ENCODE measurements at regions not wholly inside any gene's neighbourhood (a gene's known extent, or its start where the extent isn't known, plus 50 kb on each side); places are given as distances from the start of the nearest gene placed in this dataset.
A peak's percentile ranks its signal among the peaks of the same experiment; 100 is the strongest.

GRCh38 chr10:62926407-62926806, 110.2 kb upstream of the EGR2 start:
- H3K27me3 ChIP-seq, result no peaks in the 10 kb centered on the region
- no peak overlapping the region for H3K27ac ChIP-seq
- intact Hi-C loops (cut with DNase I; ENCODE audit: low total_unique reads), result no loop called here
- no peaks in the 10 kb centered on the region for H3K4me1 ChIP-seq
- no peak for DNase-seq (ENCODE audit: low spot score in 2 of 2)
- no peak overlapping the region for H3K4me3 ChIP-seq
- H3K9me3 ChIP-seq, result no peaks in the 10 kb centered on the region
- no peak for TF ChIP-seq POLR2A (IDR thresholded peaks at IDR 0.05)
- no peak for TF ChIP-seq POLR2AphosphoS5 (IDR thresholded peaks at IDR 0.05)
- no peak for TF ChIP-seq CTCF (IDR thresholded peaks at IDR 0.05)
- no peaks in the 10 kb centered on the region for H3K36me3 ChIP-seq

GRCh38 chr10:62924344-62924748, 108.2 kb upstream of the EGR2 start:
- Histone ChIP-seq H3K36me3 (no peaks in the 10 kb centered on the region), H3K4me1 (no peaks in the 10 kb centered on the region), H3K4me3 (peak overlapping the region in 1 of 3 donors; percentile 17), H3K27me3 (no peaks in the 10 kb centered on the region), H3K27ac (no peak overlapping the region), H3K9me3 (no peaks in the 10 kb centered on the region)
- intact Hi-C loops (cut with DNase I; ENCODE audit: low total_unique reads), result no loop called here
- TF ChIP-seq POLR2A (IDR thresholded peaks at IDR 0.05) (no peak), CTCF (IDR thresholded peaks at IDR 0.05) (no peak), POLR2AphosphoS5 (IDR thresholded peaks at IDR 0.05) (no peak)
- no peak for DNase-seq (ENCODE audit: low spot score in 2 of 2)

GRCh38 chr10:62919776-62920175, 103.6 kb upstream of the EGR2 start:
- intact Hi-C loops (cut with DNase I; ENCODE audit: low total_unique reads), result no loop called here
- no peak overlapping the region for H3K4me3 ChIP-seq
- no peak for DNase-seq (ENCODE audit: low spot score in 2 of 2)

DNA sequence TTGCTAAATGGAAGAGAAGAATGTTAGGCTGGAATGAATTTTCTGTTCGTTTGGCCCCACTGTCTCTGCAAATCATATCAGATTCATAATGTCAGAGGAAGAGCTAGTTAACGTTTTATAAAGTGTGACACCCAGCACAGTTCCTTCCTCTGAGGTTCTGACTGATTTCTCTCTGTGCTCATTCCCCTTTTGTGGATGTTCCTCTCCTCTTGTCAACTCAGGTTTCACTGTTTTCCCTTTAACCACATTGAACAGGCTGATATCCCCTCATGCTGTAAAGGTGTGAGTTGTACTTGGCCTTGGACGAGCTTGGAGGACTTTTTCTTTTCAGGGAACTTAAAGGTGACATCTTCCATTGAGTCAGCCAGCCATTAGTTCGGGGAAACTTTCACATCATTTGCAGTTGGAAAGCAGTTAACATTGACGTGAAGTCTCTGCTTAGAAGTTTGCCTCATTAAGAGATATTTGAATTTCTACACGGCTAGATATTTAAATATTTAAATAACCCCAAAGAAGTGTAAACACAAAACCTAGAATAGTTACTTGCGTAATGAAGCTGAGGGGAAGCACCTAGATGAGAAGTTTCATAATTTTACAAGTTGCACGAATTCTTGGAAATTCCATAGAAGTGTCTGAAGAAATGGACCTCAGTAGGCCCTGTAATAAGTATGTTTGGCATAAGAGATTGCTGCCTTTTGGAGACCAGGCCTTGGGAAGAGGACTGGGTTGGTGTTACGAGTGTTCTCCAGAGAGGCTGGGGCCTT, 101.5 kb upstream of the EGR2 start:
- no peak for DNase-seq (ENCODE audit: low spot score in 2 of 2)
- Histone ChIP-seq H3K9me3 (no peaks in the 10 kb centered on the region), H3K27me3 (no peaks in the 10 kb centered on the region), H3K4me1 (no peaks in the 10 kb centered on the region), H3K27ac (no peak overlapping the region), H3K4me3 (no peak overlapping the region), H3K36me3 (no peaks in the 10 kb centered on the region)
- no peak for TF ChIP-seq POLR2AphosphoS5 (IDR thresholded peaks at IDR 0.05)
- no peak for TF ChIP-seq POLR2A (IDR thresholded peaks at IDR 0.05)
- TF ChIP-seq CTCF (IDR thresholded peaks at IDR 0.05), result no peak
- intact Hi-C loops (cut with DNase I; ENCODE audit: low total_unique reads), result no loop called here

More at GRCh38 chr10:62919776-62920175, 103.6 kb upstream of the EGR2 start:
- Histone ChIP-seq H3K4me1 (no peaks in the 10 kb centered on the region), H3K27ac (no peak overlapping the region), H3K27me3 (no peaks in the 10 kb centered on the region), H3K9me3 (no peaks in the 10 kb centered on the region), H3K36me3 (no peaks in the 10 kb centered on the region)
- no peak for TF ChIP-seq POLR2AphosphoS5 (IDR thresholded peaks at IDR 0.05)
- TF ChIP-seq CTCF (IDR thresholded peaks at IDR 0.05), result no peak
- TF ChIP-seq POLR2A (IDR thresholded peaks at IDR 0.05), result no peak

DNA sequence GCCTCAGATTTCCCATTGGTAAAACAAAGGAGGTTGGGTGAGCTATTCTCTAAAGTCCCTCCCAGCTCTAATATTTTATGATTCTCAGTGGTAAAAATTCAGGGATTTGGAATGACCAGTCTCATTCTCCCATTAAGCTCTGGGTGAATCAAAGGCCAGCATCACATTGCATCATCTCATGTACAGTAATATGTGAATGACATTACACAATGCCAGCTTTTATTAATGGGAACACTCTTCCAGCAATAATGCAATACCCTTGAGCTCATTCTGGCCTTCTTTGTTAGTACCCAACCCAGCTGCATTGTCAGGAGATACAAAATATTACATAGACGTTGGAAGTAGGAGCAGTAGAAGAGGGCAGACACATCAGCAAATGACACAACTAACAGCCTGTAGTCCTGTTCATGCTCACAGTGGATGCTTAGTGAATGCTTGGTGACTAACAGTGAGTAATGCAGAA, 100.0 kb upstream of the EGR2 start:
- H3K27ac ChIP-seq, result peak overlapping the region; percentile 52 to 77
- no peaks in the 10 kb centered on the region for H3K4me1 ChIP-seq
- no peaks in the 10 kb centered on the region for H3K36me3 ChIP-seq
- H3K4me3 ChIP-seq, result no peak overlapping the region
- no peaks in the 10 kb centered on the region for H3K9me3 ChIP-seq
- intact Hi-C loops (cut with DNase I; ENCODE audit: low total_unique reads), result no loop called here
- no peaks in the 10 kb centered on the region for H3K27me3 ChIP-seq
- no peak for TF ChIP-seq CTCF (IDR thresholded peaks at IDR 0.05)
- peak in 1 of 3 donors; percentile 43 for TF ChIP-seq POLR2AphosphoS5 (IDR thresholded peaks at IDR 0.05)
- no peak for TF ChIP-seq POLR2A (IDR thresholded peaks at IDR 0.05)
- peak in 1 of 2 donors; percentile 27 for DNase-seq (ENCODE audit: low spot score in 2 of 2)
